HG02623 (cell line): ENCODE measurements at regions not wholly inside any gene's neighbourhood (a gene's known extent, or its start where the extent isn't known, plus 50 kb on each side); places are given as distances from the start of the nearest gene placed in this dataset.
"Not testable (repeated sequence)": the region's sequence is repeated elsewhere in the genome, so short reads cannot be mapped to it uniquely, and the experiment has no call there.

Experiments used
- ATAC-seq: cut with Tn5 transposase; IDR thresholded peaks from one replicate; pipeline ENCODE4 v1.9.1; 2021; ENCODE audit warnings: moderate library complexity; ENCODE audit not compliant: unreplicated experiment

DNA sequence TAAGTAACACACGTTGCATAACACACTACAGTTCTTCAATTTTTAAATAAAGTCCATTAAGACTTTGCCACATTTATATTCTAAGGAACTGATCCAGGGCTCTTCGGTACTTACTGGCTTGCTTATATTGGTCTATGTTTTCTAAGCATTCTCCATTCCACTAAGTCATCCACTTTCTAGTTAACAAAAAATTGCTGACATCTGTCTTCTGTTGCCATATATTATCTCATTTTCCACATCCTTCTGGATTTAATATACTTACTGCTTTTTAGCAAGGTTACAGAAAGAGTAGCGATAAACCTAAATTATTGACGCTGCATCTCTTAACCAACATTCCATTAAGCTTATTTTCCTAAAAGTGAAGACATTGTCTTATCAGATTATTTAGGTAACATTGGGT lies 238.4 kb upstream of the LRIG3 start:
- no peak for ATAC-seq

- ATAC-seq, result no peak
Measured at GRCh38 chr12:59158066-59158465, 237.8 kb upstream of the LRIG3 start.

GRCh38 chr12:59155448-59155847 lies 235.1 kb upstream of the LRIG3 start:
- ATAC-seq, result no peak

GRCh38 chr12:59151243-59151642 lies 230.9 kb upstream of the LRIG3 start:
- no peak for ATAC-seq

- ATAC-seq, result peak; percentile 100
Measured at GRCh38 chr12:59149995-59150642, 229.8 kb upstream of the LRIG3 start.

GRCh38 chr12:59147791-59148190 lies 227.5 kb upstream of the LRIG3 start:
- ATAC-seq, result no peak

DNA sequence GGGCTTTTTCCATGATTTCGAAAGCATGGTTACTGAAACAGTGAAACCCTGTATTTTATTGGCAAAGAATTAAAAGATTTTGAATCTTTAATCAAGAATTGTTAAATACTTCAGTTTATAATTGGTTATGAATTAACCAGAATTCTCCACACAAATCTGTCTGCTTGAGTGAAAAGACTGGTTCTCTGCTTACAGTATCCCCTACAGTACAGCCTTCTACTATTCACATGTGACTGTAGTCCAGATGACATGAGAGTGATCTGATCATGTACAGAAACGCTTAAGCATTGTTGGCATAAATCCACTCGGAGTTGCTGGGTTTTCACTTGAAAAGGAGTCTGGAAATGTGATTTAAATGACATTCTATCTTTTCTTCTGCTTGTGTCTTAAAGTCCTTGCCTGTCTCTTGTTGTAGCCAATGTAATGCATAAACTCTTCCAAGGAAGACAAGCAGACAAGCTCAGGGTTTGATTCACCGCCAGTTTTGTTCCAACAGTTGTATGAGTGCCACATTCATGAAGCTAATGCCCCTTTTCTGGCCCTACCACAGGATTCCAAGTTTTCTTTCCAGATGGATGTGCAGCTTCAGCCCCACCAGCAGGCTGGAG lies 222.0 kb upstream of the LRIG3 start:
- no peak for ATAC-seq

- ATAC-seq, result no peak
Measured at GRCh38 chr12:59134750-59135149, 214.4 kb upstream of the LRIG3 start.

DNA sequence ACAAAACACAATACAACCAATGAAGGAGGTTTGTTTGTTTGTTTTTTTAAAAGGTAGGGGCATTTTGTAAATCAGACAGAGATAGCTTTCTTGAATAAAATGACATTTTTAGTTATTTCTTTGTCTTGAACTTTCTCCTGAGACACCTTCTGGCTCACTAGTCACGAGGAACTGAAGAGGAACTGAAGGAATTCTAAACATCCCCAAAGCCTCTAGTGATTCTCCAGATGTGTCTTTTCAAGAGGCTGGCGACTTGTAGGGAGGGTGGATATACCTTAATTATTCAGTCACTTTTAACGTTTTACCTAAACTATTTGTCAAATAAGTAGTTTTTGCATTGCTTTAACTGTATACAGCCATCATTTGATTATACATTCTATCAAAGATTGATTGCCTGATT lies 211.2 kb upstream of the LRIG3 start:
- ATAC-seq, result no peak

DNA sequence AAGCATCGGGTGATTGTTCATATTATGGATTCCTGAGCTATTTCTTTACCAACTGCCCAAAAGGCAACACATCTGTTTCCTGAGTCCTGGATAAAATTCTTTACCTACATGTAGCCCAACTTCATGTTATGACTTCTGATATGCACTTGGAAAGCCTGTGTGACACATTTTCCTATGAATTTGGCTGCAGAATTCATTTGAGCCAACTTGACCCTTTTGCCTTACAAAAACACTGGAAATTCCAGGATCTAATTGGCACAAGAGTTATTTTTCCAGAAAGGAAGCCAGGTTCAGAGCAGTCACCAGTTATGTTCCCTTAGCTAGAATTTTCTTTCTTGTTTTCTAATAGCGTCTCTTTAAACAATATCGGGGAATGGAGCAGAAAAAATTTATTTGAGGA lies 202.5 kb upstream of the LRIG3 start:
- ATAC-seq, result no peak

DNA sequence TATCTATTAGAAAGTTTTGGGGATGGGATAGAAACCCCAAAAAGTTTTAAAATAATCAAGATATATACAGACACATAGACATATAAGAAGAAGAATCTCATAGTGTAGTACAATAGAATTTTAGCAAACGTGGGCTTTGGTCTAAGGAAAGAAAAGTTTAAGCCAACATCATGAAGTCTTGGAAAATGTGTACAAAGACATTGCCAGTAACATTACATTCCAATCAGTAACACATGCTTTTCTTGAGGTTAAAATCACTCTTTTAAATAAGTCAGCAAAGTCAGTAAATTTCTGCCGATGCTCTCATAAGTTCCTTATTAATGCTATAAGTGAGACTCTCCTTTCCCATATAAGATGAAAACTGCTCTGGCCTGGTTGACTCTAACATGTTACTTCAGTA lies 201.1 kb upstream of the LRIG3 start:
- no peak for ATAC-seq

DNA sequence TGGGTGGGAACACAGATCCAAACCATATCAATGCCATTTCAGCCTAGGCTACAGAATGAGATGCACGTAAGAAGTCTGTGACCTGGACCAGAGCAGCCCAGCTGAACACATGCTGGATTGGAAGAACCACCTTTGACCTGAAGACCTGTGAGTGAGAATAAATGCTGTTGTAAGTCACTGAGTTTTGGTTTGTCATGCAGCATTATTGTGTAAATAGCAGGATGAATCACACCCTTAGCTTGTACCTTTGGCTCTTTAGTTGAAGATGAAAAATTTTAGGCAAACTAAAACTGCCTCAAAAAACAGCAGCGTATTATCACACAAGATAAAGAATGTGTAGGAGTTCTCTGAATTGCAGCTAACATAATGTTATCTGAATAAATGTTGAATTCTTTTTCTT lies 199.4 kb upstream of the LRIG3 start:
- ATAC-seq, result no peak

- ATAC-seq, result no peak
Measured at GRCh38 chr12:59118356-59118755, 198.1 kb upstream of the LRIG3 start.

DNA sequence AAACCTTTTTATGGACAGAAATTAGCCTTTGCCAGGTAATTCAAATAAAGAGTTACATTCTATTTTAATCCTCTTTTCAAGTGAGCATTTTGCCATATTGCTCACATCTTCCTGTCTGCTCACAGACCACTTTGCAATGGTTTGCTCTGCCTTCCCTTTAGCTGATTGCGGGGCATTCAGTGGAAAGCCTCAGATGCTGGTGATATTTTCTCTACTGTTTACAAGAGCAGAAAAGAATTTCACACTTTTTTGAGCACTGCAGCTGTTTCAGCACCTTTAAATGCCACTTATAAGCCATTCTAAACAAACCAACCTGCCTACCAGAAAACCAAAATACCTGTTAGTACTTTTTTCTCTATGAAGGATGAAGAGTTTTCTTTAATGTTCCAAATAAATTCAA lies 195.7 kb upstream of the LRIG3 start:
- no peak for ATAC-seq

DNA sequence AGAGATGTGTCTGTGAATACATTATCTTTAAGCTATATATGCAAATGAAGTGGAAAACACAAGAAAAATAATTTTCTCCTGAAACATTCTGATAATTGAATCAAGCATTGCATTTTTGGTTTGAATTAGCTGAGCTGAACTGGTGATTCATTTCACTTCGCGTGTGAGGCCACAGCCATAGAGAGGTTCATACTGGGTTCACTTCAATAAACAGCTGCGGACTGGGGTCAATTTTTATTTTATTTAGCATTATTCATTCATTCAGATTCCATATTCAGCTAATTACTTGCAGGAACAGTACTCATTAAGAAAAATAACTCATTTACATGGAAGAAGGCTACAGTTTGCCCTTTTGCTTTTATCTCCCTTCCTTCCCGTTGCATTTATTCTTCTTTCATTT lies 195.2 kb upstream of the LRIG3 start:
- ATAC-seq, result no peak

DNA sequence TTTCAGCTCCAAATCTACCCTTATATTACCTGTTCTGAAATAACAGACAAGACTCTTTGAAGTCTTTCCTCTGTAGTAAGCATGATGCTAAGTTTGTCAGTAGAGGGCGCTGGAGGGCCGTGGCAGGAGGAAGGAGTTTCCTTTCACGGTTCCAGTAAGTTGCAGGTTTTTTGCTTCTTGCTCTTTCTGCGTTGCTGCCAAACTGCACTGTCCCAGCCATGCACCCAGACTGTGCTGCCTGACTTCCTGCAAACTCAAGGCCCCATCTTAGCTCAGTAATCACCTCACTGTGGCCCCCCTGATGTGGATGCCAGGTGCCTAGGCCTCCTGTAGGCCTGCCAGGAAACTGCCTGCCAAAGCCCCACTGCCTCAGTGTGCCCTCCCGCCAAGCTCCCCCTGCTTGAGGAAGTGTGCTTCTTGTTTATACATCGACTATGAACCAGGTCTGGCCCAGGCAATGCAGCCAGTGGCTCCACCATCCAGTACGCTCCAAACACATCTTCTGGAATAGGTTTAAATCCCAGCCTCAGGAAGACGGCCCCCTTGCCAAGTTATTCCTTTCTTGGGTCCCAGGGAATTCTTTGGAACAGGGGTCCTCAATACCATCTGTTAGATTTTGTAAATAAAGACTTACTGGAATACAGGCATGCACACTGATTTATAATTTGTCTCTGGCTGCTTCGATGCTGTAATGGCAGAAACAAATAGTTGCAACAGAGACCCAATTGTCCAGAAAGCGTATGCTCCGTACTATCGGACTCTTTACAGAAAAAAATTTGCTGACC lies 193.7 kb upstream of the LRIG3 start:
- ATAC-seq, result peak; percentile 88

DNA sequence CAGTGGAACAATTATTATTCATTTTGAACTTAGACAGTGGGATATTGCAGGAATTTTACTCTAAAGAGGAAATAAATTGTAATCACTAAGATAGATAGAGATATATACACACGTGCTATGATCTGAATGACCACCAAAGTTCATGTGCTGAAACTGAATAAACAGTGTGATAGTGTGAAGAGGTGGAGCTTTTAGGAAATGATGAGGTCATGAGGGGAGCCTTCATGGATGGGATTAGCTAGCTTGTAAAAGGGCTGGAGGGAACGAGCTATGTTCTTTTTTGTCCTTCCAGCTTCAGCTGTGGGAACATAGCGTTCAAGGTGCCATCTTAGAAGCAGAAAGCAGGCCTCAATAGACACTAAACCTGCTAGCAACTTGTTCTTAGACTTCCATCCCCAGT lies 191.5 kb upstream of the LRIG3 start:
- ATAC-seq, result no peak

- not testable (repeated sequence) for ATAC-seq
Measured at GRCh38 chr12:59108516-59108915, 188.2 kb upstream of the LRIG3 start.

DNA sequence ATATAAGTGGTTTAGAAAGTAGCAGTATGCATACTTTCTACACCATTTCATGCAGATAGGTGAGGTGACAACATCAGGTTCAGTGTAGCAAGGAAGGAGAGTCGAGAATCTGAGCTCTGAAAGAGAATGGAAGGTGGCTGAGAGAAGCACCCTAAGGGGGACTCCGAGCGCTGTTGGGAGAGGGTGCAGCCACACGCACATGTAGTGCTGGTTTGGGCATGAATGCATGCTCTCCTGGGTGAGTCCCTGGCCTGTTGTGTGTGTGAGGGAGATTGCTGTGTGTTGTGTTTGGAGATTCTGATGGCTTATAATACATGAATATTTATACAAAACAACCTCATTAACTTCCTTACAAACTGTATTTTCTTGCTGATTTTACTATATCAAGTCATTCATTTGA lies 180.3 kb upstream of the LRIG3 start:
- no peak for ATAC-seq

GRCh38 chr12:59097876-59098275 lies 177.6 kb upstream of the LRIG3 start:
- ATAC-seq, result no peak

- no peak for ATAC-seq
Measured at GRCh38 chr12:59096246-59096645, 175.9 kb upstream of the LRIG3 start.

GRCh38 chr12:59093073-59093772 lies 172.9 kb upstream of the LRIG3 start:
- ATAC-seq, result no peak
